Common myeloid progenitor, CD34-positive (primary cell): ENCODE measurements at regions not wholly inside any gene's neighbourhood (a gene's known extent, or its start where the extent isn't known, plus 50 kb on each side); places are given as distances from the start of the nearest gene placed in this dataset.
A peak's percentile ranks its signal among the peaks of the same experiment; 100 is the strongest.

Source experiments
- CTCF ChIA-PET: fragments of 350-600 bp; sonication (Branson Sonifier 250); formaldehyde crosslinking; loops from one replicate; lab custom pipeline; 2021; ENCODE audit warnings: antibody characterized with exemption; lab: Charles Lee
- POLR2A ChIA-PET: fragments of 350-600 bp; sonication (Branson Sonifier 250); formaldehyde crosslinking; loops from one replicate; lab custom pipeline; 2021; ENCODE audit warnings: antibody characterized with exemption; lab: Charles Lee
- DNase-seq, 3 donors: peaks; one replicate each; pipeline versions ENCODE4 v3.0.0 to v3.0.0-alpha.2; 2013
- H3K27ac ChIP-seq, 2 experiments: 1 replicate in 1 of 2; 2 replicates in 1 of 2; pipeline ENCODE4 v1.7.0; 2013; ENCODE audit warnings: inconsistent platforms in 2 of 2, low read length in 2 of 2, mild to moderate bottlenecking in 2 of 2, low read depth in 1 of 2, moderate library complexity in 1 of 2; ENCODE audit not compliant: severe bottlenecking in 2 of 2, insufficient read depth in 1 of 2, poor library complexity in 1 of 2
- H3K27me3 ChIP-seq, 5 experiments: replicated peaks in 2 of 5; 1 replicate in 3 of 5; 2 replicates in 2 of 5; pipeline versions ENCODE4 v1.6.1 to v1.7.0; 2013; ENCODE audit warnings: low read length in 4 of 5, mild to moderate bottlenecking in 2 of 5, moderate library complexity in 2 of 5, inconsistent platforms in 1 of 5; ENCODE audit not compliant: insufficient read depth in 5 of 5, control insufficient read depth in 4 of 5
- H3K36me3 ChIP-seq, 4 experiments: 1 replicate in 2 of 4; 2 replicates in 2 of 4; pipeline versions ENCODE4 v1.6.1 to v1.7.0; 2013; ENCODE audit warnings: low read length in 3 of 4, control low read depth in 1 of 4, mild to moderate bottlenecking in 1 of 4; ENCODE audit not compliant: control insufficient read depth in 4 of 4, insufficient read depth in 4 of 4
- H3K4me1 ChIP-seq, 4 experiments: 1 replicate in 3 of 4; 2 replicates in 1 of 4; pipeline versions ENCODE4 v1.6.1 to v1.7.1; 2013; ENCODE audit warnings: low read length in 3 of 4, mild to moderate bottlenecking in 3 of 4, control low read depth in 1 of 4, inconsistent platforms in 1 of 4, moderate library complexity in 1 of 4; ENCODE audit not compliant: control insufficient read depth in 4 of 4, insufficient read depth in 4 of 4; ENCODE audit errors: control extremely low read depth in 1 of 4
- H3K4me3 ChIP-seq, 7 experiments: 1 replicate in 4 of 7; 2 replicates in 3 of 7; pipeline versions ENCODE4 v1.5.1 to v1.7.0; 2013; ENCODE audit warnings: mild to moderate bottlenecking in 7 of 7, low read length in 6 of 7, moderate library complexity in 6 of 7, inconsistent platforms in 2 of 7, low read depth in 2 of 7, control low read depth in 1 of 7; ENCODE audit not compliant: insufficient read depth in 4 of 7, control insufficient read depth in 1 of 7; ENCODE audit errors: extremely low read depth in 1 of 7
- H3K9me3 ChIP-seq, 5 experiments: 1 replicate in 4 of 5; 2 replicates in 1 of 5; pipeline versions ENCODE4 v1.6.1 to v1.7.1; 2013; ENCODE audit warnings: low read length in 4 of 5, mild to moderate bottlenecking in 2 of 5, inconsistent platforms in 1 of 5, low read depth in 1 of 5, moderate library complexity in 1 of 5; ENCODE audit not compliant: control insufficient read depth in 4 of 5, insufficient read depth in 2 of 5; ENCODE audit errors: control extremely low read depth in 1 of 5
- WGBS: methylation state at CpG from one replicate; pipeline ENCODE4 v1.1.5; 2013; ENCODE audit not compliant: insufficient coverage; 5-methylcytosine and 5-hydroxymethylcytosine counted together

GRCh38 chr11:12315024-12315423 is 62.3 kb upstream of the PARVA start:
- Histone ChIP-seq H3K9me3 (peaks cover 0 to 12% (median 7%) of the 10 kb centered on the region in 5 experiments), H3K4me3 (no peak overlapping the region), H3K27ac (no peak overlapping the region), H3K27me3 (no peaks in the 10 kb centered on the region), H3K4me1 (peaks cover 0 to 4% (median 2%) of the 10 kb centered on the region in 4 experiments), H3K36me3 (no peaks in the 10 kb centered on the region)
- no peak for DNase-seq
- WGBS: no CpG with 5 or more reads among the region's 1 CpG
- ChIA-PET POLR2A (no interaction called here), CTCF (no interaction called here)

GRCh38 chr11:12316432-12316831 is 60.9 kb upstream of the PARVA start:
- CTCF ChIA-PET: no interaction called here

GRCh38 chr11:12318791-12319438 is 58.5 kb upstream of the PARVA start:
- no peaks in the 10 kb centered on the region for H3K36me3 ChIP-seq
- H3K27me3 ChIP-seq: no peaks in the 10 kb centered on the region
- no peak overlapping the region for H3K4me3 ChIP-seq
- DNase-seq: no peak
- ChIA-PET CTCF (interaction anchor here (1.1 to 1.5 kb wide), 2 partner anchors 12 to 30 kb away, joined by 3 to 6 read pairs; no protein-coding TSS in a partner anchor), POLR2A (no interaction called here)
- H3K27ac ChIP-seq: no peak overlapping the region
- H3K4me1 ChIP-seq: peaks cover 0 to 4% (median 2%) of the 10 kb centered on the region in 4 experiments
- 92% methylated on average over 9 of the region's 10 CpGs for WGBS
- H3K9me3 ChIP-seq: peaks cover 0 to 12% (median 7%) of the 10 kb centered on the region in 5 experiments

More at GRCh38 chr11:12316432-12316831, 60.9 kb upstream of the PARVA start:
- Histone ChIP-seq H3K4me3 (no peak overlapping the region), H3K27me3 (no peaks in the 10 kb centered on the region), H3K9me3 (peaks cover 0 to 12% (median 7%) of the 10 kb centered on the region in 5 experiments), H3K4me1 (peaks cover 0 to 4% (median 2%) of the 10 kb centered on the region in 4 experiments), H3K27ac (no peak overlapping the region), H3K36me3 (no peaks in the 10 kb centered on the region)
- POLR2A ChIA-PET: no interaction called here
- no peak for DNase-seq

- Histone ChIP-seq H3K27ac (no peak overlapping the region), H3K4me3 (no peak overlapping the region), H3K27me3 (no peaks in the 10 kb centered on the region), H3K4me1 (peaks cover 0 to 4% (median 2%) of the 10 kb centered on the region in 4 experiments), H3K36me3 (no peaks in the 10 kb centered on the region), H3K9me3 (peaks cover 0 to 12% (median 7%) of the 10 kb centered on the region in 5 experiments)
- no peak for DNase-seq
- ChIA-PET CTCF (interaction anchor here (1.1 to 1.5 kb wide), 2 partner anchors 11 to 31 kb away, joined by 3 to 6 read pairs; no protein-coding TSS in a partner anchor), POLR2A (no interaction called here)
- no CpG with 5 or more reads among the region's 1 CpG for WGBS
These were observed 57.9 kb upstream of the PARVA start for GRCh38 chr11:12319461-12319951.

- peaks cover 0 to 4% (median 2%) of the 10 kb centered on the region in 4 experiments for H3K4me1 ChIP-seq
- peaks cover 0 to 12% (median 7%) of the 10 kb centered on the region in 5 experiments for H3K9me3 ChIP-seq
- H3K4me3 ChIP-seq: no peak overlapping the region
- ChIA-PET POLR2A (no interaction called here), CTCF (interaction anchor here (1.5 kb wide), 1 partner anchor 11 kb away, joined by 6 read pairs; no protein-coding TSS in a partner anchor)
- no peaks in the 10 kb centered on the region for H3K27me3 ChIP-seq
- WGBS: 90% methylated on average over 2 of the region's 3 CpGs
- no peak overlapping the region for H3K27ac ChIP-seq
- no peaks in the 10 kb centered on the region for H3K36me3 ChIP-seq
- no peak for DNase-seq
These were observed 57.4 kb upstream of the PARVA start for GRCh38 chr11:12319988-12320387.

GRCh38 chr11:12321217-12321937 is 56.0 kb upstream of the PARVA start:
- ChIA-PET POLR2A (no interaction called here), CTCF (interaction anchor here (0.7 to 1.4 kb wide), 2 partner anchors 9 to 572 kb away, joined by 3 to 5 read pairs; no protein-coding TSS in a partner anchor)
- no peak for DNase-seq
- Histone ChIP-seq H3K27ac (no peak overlapping the region), H3K27me3 (no peaks in the 10 kb centered on the region), H3K4me3 (peak overlapping the region in 1 of 7 experiments; percentile 9), H3K36me3 (no peaks in the 10 kb centered on the region), H3K4me1 (peaks cover 0 to 4% (median 2%) of the 10 kb centered on the region in 4 experiments), H3K9me3 (peaks cover 0 to 8% (median 7%) of the 10 kb centered on the region in 5 experiments)
- WGBS: 94% methylated on average over 6 of the region's 8 CpGs
